ENCODE measurements at regions not wholly inside any gene's neighbourhood (a gene's known extent, or its start where the extent isn't known, plus 50 kb on each side); places are given as distances from the start of the nearest gene placed in this dataset.

GRCh38 chr7:115379321-115379720 is 457.4 kb downstream of the MDFIC start:
- no peak for ATAC-seq
- DNase-seq, result no peak
- TF ChIP-seq, protein P1, sequence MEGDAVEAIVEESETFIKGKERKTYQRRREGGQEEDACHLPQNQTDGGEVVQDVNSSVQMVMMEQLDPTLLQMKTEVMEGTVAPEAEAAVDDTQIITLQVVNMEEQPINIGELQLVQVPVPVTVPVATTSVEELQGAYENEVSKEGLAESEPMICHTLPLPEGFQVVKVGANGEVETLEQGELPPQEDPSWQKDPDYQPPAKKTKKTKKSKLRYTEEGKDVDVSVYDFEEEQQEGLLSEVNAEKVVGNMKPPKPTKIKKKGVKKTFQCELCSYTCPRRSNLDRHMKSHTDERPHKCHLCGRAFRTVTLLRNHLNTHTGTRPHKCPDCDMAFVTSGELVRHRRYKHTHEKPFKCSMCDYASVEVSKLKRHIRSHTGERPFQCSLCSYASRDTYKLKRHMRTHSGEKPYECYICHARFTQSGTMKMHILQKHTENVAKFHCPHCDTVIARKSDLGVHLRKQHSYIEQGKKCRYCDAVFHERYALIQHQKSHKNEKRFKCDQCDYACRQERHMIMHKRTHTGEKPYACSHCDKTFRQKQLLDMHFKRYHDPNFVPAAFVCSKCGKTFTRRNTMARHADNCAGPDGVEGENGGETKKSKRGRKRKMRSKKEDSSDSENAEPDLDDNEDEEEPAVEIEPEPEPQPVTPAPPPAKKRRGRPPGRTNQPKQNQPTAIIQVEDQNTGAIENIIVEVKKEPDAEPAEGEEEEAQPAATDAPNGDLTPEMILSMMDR (IDR thresholded peaks at IDR 0.05), result no peak
- H3K4me3 ChIP-seq, result no peak overlapping the region
- intact Hi-C loops (cut with DNase I, micrococcal nuclease), result no loop called here
- no peaks in the 10 kb centered on the region for H3K9me3 ChIP-seq
- H3K4me1 ChIP-seq (ENCODE audit: low read depth), result no peaks in the 10 kb centered on the region
- no peaks in the 10 kb centered on the region for H3K36me3 ChIP-seq (ENCODE audit: low read depth)

GRCh38 chr7:115368998-115369397 is 447.1 kb downstream of the MDFIC start:
- Histone ChIP-seq H3K36me3 (ENCODE audit: low read depth) (no peaks in the 10 kb centered on the region), H3K4me1 (ENCODE audit: low read depth) (no peaks in the 10 kb centered on the region), H3K9me3 (no peaks in the 10 kb centered on the region), H3K4me3 (no peak overlapping the region)
- TF ChIP-seq, protein P1 (IDR thresholded peaks at IDR 0.05), result no peak
- DNase-seq (no peak), ATAC-seq (no peak)
- intact Hi-C loops (cut with DNase I, micrococcal nuclease), result no loop called here

- Histone ChIP-seq H3K4me1 (ENCODE audit: low read depth) (no peaks in the 10 kb centered on the region), H3K36me3 (ENCODE audit: low read depth) (no peaks in the 10 kb centered on the region), H3K9me3 (no peaks in the 10 kb centered on the region), H3K4me3 (no peak overlapping the region)
- no peak for ATAC-seq
- TF ChIP-seq, protein P1 (IDR thresholded peaks at IDR 0.05), result no peak
- intact Hi-C loops (cut with DNase I, micrococcal nuclease), result no loop called here
- no peak for DNase-seq
Measured at GRCh38 chr7:115363916-115364315, 442.0 kb downstream of the MDFIC start.

GRCh38 chr7:115359955-115360354 is 438.1 kb downstream of the MDFIC start:
- TF ChIP-seq, protein P1 (IDR thresholded peaks at IDR 0.05), result no peak
- ATAC-seq (no peak), DNase-seq (no peak)
- intact Hi-C loops (cut with DNase I, micrococcal nuclease), result no loop called here
- H3K36me3 ChIP-seq (ENCODE audit: low read depth), result no peaks in the 10 kb centered on the region
- no peaks in the 10 kb centered on the region for H3K4me1 ChIP-seq (ENCODE audit: low read depth)
- no peaks in the 10 kb centered on the region for H3K9me3 ChIP-seq
- H3K4me3 ChIP-seq, result no peak overlapping the region

DNA sequence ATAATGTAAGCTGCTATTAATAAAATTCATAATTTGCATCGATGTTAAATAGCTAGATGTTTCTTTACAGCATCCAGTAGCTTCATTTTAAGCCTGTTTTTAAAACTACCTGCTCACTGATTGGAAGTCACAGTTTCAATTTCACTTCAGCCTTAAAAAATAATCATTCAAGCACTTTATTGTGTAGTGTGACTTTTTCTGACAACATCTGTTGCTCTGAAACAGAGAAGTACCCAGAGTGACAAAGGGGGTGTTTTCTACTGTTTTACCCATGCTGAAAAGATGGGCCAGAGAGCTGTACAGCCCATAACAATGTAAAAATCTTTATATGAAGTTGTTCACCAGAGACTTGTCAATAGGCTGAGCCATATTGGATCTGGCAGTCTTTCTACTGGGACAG is 437.2 kb downstream of the MDFIC start:
- ATAC-seq, result no peak
- no peaks in the 10 kb centered on the region for H3K36me3 ChIP-seq (ENCODE audit: low read depth)
- intact Hi-C loops (cut with DNase I, micrococcal nuclease), result no loop called here
- DNase-seq, result no peak
- no peaks in the 10 kb centered on the region for H3K9me3 ChIP-seq
- no peak overlapping the region for H3K4me3 ChIP-seq
- TF ChIP-seq, protein P1 (IDR thresholded peaks at IDR 0.05), result no peak
- H3K4me1 ChIP-seq (ENCODE audit: low read depth), result no peaks in the 10 kb centered on the region

DNA sequence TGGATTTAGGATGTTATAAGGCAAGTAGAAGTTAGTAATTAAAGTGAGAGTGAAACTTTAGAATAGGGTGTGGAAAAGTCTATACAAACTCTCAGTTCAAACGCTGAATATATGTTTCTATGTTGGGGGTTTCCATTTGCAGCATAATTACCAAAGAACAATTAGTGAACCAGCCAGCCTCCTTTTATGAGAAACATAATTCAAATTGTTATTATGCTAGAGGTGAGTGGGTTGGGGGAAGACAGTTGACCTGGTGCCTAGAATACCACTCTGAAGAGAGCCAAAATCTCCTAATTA is 435.8 kb downstream of the MDFIC start:
- Histone ChIP-seq H3K4me3 (no peak overlapping the region), H3K9me3 (no peaks in the 10 kb centered on the region), H3K4me1 (ENCODE audit: low read depth) (no peaks in the 10 kb centered on the region), H3K36me3 (ENCODE audit: low read depth) (no peaks in the 10 kb centered on the region)
- ATAC-seq (no peak), DNase-seq (no peak)
- TF ChIP-seq, protein P1 (IDR thresholded peaks at IDR 0.05), result no peak
- intact Hi-C loops (cut with DNase I, micrococcal nuclease), result no loop called here
